ENCODE measurements at regions not wholly inside any gene's neighbourhood (a gene's known extent, or its start where the extent isn't known, plus 50 kb on each side); places are given as distances from the start of the nearest gene placed in this dataset.

DNA sequence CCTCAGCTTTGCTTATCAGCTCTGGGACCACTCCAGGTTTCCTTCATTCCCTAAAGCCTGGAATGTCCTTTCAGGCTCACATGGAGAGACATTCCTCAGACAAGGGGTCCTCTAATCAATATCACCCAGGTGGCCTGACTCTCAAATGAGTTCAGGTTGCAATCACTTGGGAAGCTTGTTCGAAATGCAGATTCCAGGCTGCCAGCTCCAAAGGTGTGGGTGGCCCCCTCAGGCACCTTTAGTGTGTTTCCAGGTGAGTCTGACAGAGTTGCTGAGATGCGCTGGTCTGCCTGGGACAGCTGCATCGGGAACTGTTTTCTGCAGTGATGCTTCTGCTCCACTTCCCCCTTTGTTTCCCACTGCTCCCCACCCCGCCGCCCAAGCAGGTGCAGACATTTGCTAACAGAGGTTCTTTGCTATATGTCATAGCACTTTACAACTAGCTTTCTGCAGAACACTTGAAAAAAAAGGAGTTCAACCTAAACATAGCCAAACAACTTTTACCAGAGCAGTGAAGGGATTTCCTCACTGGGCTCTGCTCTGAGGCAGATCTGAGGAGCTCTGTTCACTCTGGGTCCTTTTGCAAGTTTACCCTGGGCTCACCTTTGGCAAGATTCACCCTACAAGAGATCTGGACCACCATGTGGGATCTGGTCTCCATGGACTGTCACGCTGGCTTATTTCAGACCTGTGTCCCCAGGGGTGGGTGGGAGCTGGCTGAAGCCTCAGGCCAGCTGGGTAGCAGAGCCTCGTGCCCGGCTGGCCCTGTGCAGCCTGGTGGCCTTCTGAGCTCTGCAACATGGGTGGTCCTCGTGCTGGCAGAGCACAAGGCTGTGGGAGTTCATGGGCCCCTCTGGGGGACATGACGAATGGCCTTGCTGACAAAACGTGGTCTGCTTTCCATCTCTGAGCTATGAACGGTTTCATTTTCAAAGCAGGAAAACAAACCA is 539.6 kb downstream of the CCDC171 start:
- peak overlapping the region; percentile 62 for H3K4me2 ChIP-seq (ENCODE audit: insufficient read depth, low read length)
- no peaks in the 10 kb centered on the region for H3K79me2 ChIP-seq (ENCODE audit: insufficient read depth, low read length)
- no peaks in the 10 kb centered on the region for H3K27me3 ChIP-seq (ENCODE audit: insufficient read depth, low read length)
- peak overlapping the region; percentile 10 for H3K4me3 ChIP-seq (ENCODE audit: insufficient read depth, low read length)
- H3K9me3 ChIP-seq (ENCODE audit: low read depth, low read length), result no peaks in the 10 kb centered on the region
- H3K36me3 ChIP-seq (ENCODE audit: insufficient read depth, low read length), result no peaks in the 10 kb centered on the region
- H4K20me1 ChIP-seq (ENCODE audit: insufficient read depth, low read length), result no peaks in the 10 kb centered on the region
- peaks cover 9% of the 10 kb centered on the region for H3K4me1 ChIP-seq (ENCODE audit: insufficient read depth, low read length)
- no peak overlapping the region for H3K27ac ChIP-seq (ENCODE audit: low read depth, low read length)
- DNase-seq (ENCODE audit: insufficient read length, low spot score, missing footprints), result no peak
- TF ChIP-seq, protein P1, sequence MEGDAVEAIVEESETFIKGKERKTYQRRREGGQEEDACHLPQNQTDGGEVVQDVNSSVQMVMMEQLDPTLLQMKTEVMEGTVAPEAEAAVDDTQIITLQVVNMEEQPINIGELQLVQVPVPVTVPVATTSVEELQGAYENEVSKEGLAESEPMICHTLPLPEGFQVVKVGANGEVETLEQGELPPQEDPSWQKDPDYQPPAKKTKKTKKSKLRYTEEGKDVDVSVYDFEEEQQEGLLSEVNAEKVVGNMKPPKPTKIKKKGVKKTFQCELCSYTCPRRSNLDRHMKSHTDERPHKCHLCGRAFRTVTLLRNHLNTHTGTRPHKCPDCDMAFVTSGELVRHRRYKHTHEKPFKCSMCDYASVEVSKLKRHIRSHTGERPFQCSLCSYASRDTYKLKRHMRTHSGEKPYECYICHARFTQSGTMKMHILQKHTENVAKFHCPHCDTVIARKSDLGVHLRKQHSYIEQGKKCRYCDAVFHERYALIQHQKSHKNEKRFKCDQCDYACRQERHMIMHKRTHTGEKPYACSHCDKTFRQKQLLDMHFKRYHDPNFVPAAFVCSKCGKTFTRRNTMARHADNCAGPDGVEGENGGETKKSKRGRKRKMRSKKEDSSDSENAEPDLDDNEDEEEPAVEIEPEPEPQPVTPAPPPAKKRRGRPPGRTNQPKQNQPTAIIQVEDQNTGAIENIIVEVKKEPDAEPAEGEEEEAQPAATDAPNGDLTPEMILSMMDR (IDR thresholded peaks at IDR 0.05; ENCODE audit: extremely low read depth, low read depth, low read length), result no peak
- peak overlapping the region; percentile 56 for H2AFZ ChIP-seq (ENCODE audit: low read length)

DNA sequence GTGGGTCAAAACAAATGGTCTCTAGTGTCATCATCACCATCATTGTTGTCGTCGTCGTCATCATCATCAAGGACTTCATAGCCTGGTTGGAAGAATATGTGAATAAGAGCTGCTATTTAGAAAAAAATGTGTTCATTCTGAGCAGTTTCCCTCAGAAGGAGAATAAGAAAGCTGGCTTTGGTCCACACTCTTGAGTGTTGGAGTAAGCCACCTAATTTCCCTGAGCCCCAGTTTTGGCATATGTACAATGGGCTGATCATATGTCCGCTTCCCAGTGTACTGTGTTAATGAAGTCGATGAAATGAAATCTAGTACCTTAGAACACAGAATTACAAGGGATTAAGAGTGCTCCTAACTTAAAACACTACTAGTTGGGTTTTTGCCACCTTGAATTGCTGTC is 545.5 kb downstream of the CCDC171 start:
- Histone ChIP-seq H3K36me3 (ENCODE audit: insufficient read depth, low read length) (no peaks in the 10 kb centered on the region), H3K4me1 (ENCODE audit: insufficient read depth, low read length) (peaks cover 6% of the 10 kb centered on the region), H3K9me3 (ENCODE audit: low read depth, low read length) (no peaks in the 10 kb centered on the region), H3K27me3 (ENCODE audit: insufficient read depth, low read length) (no peaks in the 10 kb centered on the region), H3K4me3 (ENCODE audit: insufficient read depth, low read length) (no peak overlapping the region), H3K27ac (ENCODE audit: low read depth, low read length) (no peak overlapping the region), H3K79me2 (ENCODE audit: insufficient read depth, low read length) (no peaks in the 10 kb centered on the region), H4K20me1 (ENCODE audit: insufficient read depth, low read length) (no peaks in the 10 kb centered on the region), H3K4me2 (ENCODE audit: insufficient read depth, low read length) (no peak overlapping the region), H2AFZ (ENCODE audit: low read length) (no peak overlapping the region)
- TF ChIP-seq, protein P1 (IDR thresholded peaks at IDR 0.05; ENCODE audit: extremely low read depth, low read depth, low read length), result no peak
- DNase-seq (ENCODE audit: insufficient read length, low spot score, missing footprints), result no peak

DNA sequence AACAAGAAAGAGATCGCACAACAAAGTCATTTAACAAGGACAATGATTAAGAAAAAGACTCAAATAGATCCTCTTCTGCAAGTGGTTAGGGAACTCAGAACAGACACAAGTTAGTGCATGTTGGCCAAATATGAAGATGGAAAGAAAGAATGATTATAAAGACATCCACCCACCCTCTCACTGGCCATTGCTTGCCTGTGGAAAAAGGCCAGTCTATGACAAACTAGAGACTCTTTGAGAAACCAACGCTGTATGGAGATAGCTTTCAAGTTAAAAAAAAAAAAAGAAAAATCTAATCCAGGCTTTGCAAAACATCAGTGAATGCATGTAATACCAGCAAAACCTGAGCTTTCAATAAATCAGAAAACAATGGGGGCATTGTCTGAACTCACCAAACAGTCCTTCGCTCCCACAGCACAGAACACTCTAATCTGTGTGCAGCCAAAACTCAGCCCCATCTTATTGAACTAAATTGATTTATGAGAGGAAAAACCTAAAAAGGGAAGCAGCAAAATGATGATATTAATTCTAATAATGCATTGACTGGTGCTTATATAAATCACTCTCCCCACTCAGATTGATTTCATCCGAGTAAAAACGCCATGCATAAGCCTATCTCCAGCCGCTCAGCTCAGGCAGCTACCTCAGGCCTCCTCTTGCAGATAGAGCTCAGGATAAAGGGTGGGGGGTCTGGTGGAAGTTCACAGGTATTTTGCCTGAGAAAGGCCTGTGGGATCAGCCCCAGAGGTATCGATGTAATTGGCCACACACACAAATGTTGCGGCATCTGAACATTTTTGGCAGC is 547.1 kb downstream of the CCDC171 start:
- H3K36me3 ChIP-seq (ENCODE audit: insufficient read depth, low read length), result no peaks in the 10 kb centered on the region
- no peak overlapping the region for H3K4me3 ChIP-seq (ENCODE audit: insufficient read depth, low read length)
- no peak for DNase-seq (ENCODE audit: insufficient read length, low spot score, missing footprints)
- no peaks in the 10 kb centered on the region for H3K79me2 ChIP-seq (ENCODE audit: insufficient read depth, low read length)
- no peaks in the 10 kb centered on the region for H3K9me3 ChIP-seq (ENCODE audit: low read depth, low read length)
- peaks cover 6% of the 10 kb centered on the region for H3K4me1 ChIP-seq (ENCODE audit: insufficient read depth, low read length)
- TF ChIP-seq, protein P1 (IDR thresholded peaks at IDR 0.05; ENCODE audit: extremely low read depth, low read depth, low read length), result no peak
- no peak overlapping the region for H3K4me2 ChIP-seq (ENCODE audit: insufficient read depth, low read length)
- no peaks in the 10 kb centered on the region for H3K27me3 ChIP-seq (ENCODE audit: insufficient read depth, low read length)
- no peak overlapping the region for H3K27ac ChIP-seq (ENCODE audit: low read depth, low read length)
- no peak overlapping the region for H2AFZ ChIP-seq (ENCODE audit: low read length)
- H4K20me1 ChIP-seq (ENCODE audit: insufficient read depth, low read length), result no peaks in the 10 kb centered on the region

Data from osteoblast (primary cell).